Cardiac muscle cell (in vitro differentiated cells and primary cell): ENCODE measurements at regions not wholly inside any gene's neighbourhood (a gene's known extent, or its start where the extent isn't known, plus 50 kb on each side); places are given as distances from the start of the nearest gene placed in this dataset.

Experiments
- DNase-seq, 2 donors: peaks; one replicate each; pipeline versions ENCODE4 v3.0.0 to v3.0.0-alpha.2; 2010 to 2017; ENCODE audit warnings: low read depth in 1 of 2, low spot score in 1 of 2
- H3K27ac ChIP-seq: fragments of 200-600 bp; sonication (generic); 2 replicates; pipeline ENCODE4 v1.5.1; 2016
- H3K27me3 ChIP-seq: fragments of 200-600 bp; sonication (generic); 2 replicates; pipeline ENCODE4 v1.6.0; 2016; ENCODE audit warnings: control low read depth
- H3K36me3 ChIP-seq: fragments of 200-600 bp; sonication (generic); 2 replicates; pipeline ENCODE4 v1.5.1; 2016; ENCODE audit warnings: control low read depth
- H3K4me1 ChIP-seq: fragments of 200-600 bp; sonication (generic); 2 replicates; pipeline ENCODE4 v1.8.1; 2017; ENCODE audit warnings: low read depth, mild to moderate bottlenecking, mixed run types
- H3K4me3 ChIP-seq: fragments of 200-600 bp; sonication (generic); 2 replicates; pipeline ENCODE4 v1.5.1; 2016; ENCODE audit warnings: mild to moderate bottlenecking
- H3K9me3 ChIP-seq: fragments of 200-600 bp; sonication (generic); 2 replicates; pipeline ENCODE4 v1.5.1; 2017; ENCODE audit warnings: low read depth, mild to moderate bottlenecking, control low read depth
- TF ChIP-seq, protein P1 (sequence below): IDR thresholded peaks from 2 replicates; pipeline ENCODE4 v1.5.1; 2012; ENCODE audit warnings: low read depth, mild to moderate bottlenecking, low read length

GRCh38 chrX:113545040-113545439 is 704.4 kb upstream of the AMOT start:
- Histone ChIP-seq H3K9me3 (no peaks in the 10 kb centered on the region), H3K27me3 (no peaks in the 10 kb centered on the region), H3K4me1 (no peaks in the 10 kb centered on the region), H3K36me3 (no peaks in the 10 kb centered on the region), H3K4me3 (no peak overlapping the region), H3K27ac (no peak overlapping the region)
- TF ChIP-seq, protein P1, sequence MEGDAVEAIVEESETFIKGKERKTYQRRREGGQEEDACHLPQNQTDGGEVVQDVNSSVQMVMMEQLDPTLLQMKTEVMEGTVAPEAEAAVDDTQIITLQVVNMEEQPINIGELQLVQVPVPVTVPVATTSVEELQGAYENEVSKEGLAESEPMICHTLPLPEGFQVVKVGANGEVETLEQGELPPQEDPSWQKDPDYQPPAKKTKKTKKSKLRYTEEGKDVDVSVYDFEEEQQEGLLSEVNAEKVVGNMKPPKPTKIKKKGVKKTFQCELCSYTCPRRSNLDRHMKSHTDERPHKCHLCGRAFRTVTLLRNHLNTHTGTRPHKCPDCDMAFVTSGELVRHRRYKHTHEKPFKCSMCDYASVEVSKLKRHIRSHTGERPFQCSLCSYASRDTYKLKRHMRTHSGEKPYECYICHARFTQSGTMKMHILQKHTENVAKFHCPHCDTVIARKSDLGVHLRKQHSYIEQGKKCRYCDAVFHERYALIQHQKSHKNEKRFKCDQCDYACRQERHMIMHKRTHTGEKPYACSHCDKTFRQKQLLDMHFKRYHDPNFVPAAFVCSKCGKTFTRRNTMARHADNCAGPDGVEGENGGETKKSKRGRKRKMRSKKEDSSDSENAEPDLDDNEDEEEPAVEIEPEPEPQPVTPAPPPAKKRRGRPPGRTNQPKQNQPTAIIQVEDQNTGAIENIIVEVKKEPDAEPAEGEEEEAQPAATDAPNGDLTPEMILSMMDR = no peak
- no peak for DNase-seq

DNA sequence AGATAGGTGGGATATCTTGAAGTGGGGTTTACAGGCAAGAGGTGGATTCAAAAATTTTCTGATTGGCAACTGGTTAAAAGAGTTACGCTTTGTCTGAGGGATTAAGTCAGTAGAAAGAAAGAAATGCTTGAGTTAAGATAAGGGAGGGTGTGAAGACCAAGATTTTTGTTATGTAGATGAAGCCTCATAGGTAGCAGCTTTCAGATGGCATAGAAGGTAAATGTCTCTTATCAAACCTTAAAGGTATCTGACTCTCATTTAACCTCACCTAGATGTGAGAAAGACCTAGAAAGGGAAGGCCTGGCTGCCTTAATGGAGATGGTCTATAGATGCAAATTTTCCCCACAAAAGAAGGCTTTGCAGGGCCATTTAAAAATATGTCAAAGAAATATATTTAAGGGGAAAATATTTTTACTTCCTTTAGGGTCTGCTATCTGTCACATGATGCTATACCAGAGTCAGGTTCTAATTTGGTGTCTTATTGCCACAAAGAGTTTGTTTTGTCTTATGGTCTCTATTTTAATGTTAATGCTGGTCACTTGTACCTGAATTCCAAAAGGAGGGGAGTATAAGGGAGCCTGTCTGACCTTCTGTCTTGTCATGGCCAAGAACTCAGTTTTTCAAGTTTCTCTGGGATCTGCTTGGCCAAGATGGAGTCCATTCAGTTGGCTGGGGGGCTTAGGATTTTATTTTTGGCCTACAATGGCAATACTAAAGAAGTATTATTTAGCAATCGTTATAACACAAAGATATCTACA is 699.1 kb upstream of the AMOT start:
- Histone ChIP-seq H3K9me3 (no peaks in the 10 kb centered on the region), H3K4me3 (no peak overlapping the region), H3K36me3 (no peaks in the 10 kb centered on the region), H3K27ac (no peak overlapping the region), H3K27me3 (no peaks in the 10 kb centered on the region), H3K4me1 (no peaks in the 10 kb centered on the region)
- TF ChIP-seq, protein P1 = no peak
- DNase-seq = no peak

GRCh38 chrX:113529426-113530013 is 688.9 kb upstream of the AMOT start:
- DNase-seq = no peak
- Histone ChIP-seq H3K4me3 (no peak overlapping the region), H3K27me3 (no peaks in the 10 kb centered on the region), H3K4me1 (no peaks in the 10 kb centered on the region), H3K9me3 (no peaks in the 10 kb centered on the region), H3K36me3 (no peaks in the 10 kb centered on the region), H3K27ac (no peak overlapping the region)
- TF ChIP-seq, protein P1 = no peak

GRCh38 chrX:113522814-113523213 is 682.2 kb upstream of the AMOT start:
- Histone ChIP-seq H3K36me3 (no peaks in the 10 kb centered on the region), H3K4me1 (no peaks in the 10 kb centered on the region), H3K27ac (no peak overlapping the region), H3K27me3 (no peaks in the 10 kb centered on the region), H3K4me3 (no peak overlapping the region), H3K9me3 (no peaks in the 10 kb centered on the region)
- DNase-seq = peak in 1 of 2 donors; percentile 41
- TF ChIP-seq, protein P1 = no peak

DNA sequence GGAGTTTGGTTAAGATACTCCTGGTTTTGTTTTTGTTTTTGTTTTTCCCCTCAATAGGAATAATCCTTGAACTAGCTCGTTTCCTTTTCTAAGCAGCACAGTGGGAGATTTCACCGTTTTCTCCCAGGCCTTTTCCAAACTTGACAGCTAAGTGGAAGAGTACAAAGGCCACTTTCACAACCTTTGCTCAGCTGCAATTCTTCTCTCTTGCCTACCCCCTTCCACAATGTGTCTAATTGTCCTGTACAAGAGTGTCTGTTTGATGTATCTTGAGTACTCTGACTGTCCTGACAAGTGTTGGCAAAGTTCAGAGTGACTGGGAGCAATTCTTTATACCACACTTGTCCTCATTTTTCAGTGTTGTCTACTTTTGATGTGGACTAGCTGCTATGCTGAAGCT is 674.3 kb upstream of the AMOT start:
- DNase-seq = peak; percentile 10 to 11
- TF ChIP-seq, protein P1 = no peak
- H3K36me3 ChIP-seq = no peaks in the 10 kb centered on the region

More for the DNA sequence above, 674.3 kb upstream of the AMOT start:
- Histone ChIP-seq H3K4me1 (peaks cover 6% of the 10 kb centered on the region), H3K9me3 (no peaks in the 10 kb centered on the region), H3K4me3 (no peak overlapping the region), H3K27ac (peak overlapping the region; percentile 15), H3K27me3 (no peaks in the 10 kb centered on the region)
